Endodermal cell (in vitro differentiated cells): ENCODE measurements at regions not wholly inside any gene's neighbourhood (a gene's known extent, or its start where the extent isn't known, plus 50 kb on each side); places are given as distances from the start of the nearest gene placed in this dataset.

Experiments
- DNase-seq: peaks from one replicate; pipeline ENCODE4 v3.0.0-alpha.2; 2017
- H3K27ac ChIP-seq: 2 replicates; pipeline ENCODE4 v1.5.1; 2013; ENCODE audit warnings: mild to moderate bottlenecking, low read depth, low read length, moderate library complexity
- H3K27me3 ChIP-seq: 2 replicates; pipeline ENCODE4 v1.6.1; 2013; ENCODE audit warnings: mild to moderate bottlenecking, low read length, moderate library complexity; ENCODE audit not compliant: insufficient read depth, control insufficient read depth, poor library complexity, severe bottlenecking
- H3K36me3 ChIP-seq: 2 replicates; pipeline ENCODE4 v1.7.0; 2013; ENCODE audit warnings: mild to moderate bottlenecking, low read length, moderate library complexity; ENCODE audit not compliant: control insufficient read depth, insufficient read depth
- H3K4me1 ChIP-seq: one replicate; pipeline ENCODE4 v1.7.0; 2013; ENCODE audit warnings: low read length; ENCODE audit not compliant: control insufficient read depth, insufficient read depth
- H3K4me3 ChIP-seq: 2 replicates; pipeline ENCODE4 v1.5.1; 2013; ENCODE audit warnings: mild to moderate bottlenecking, low read length, moderate library complexity
- H3K9ac ChIP-seq: 2 replicates; pipeline ENCODE4 v1.6.1; 2013; ENCODE audit warnings: mild to moderate bottlenecking, low read length, moderate library complexity; ENCODE audit not compliant: poor library complexity, severe bottlenecking; ENCODE audit errors: extremely low read depth
- H3K9me3 ChIP-seq: 2 replicates; pipeline ENCODE4 v1.6.1; 2013; ENCODE audit warnings: mild to moderate bottlenecking, low read length, moderate library complexity; ENCODE audit not compliant: control insufficient read depth
- H3K27ac Mint-ChIP-seq: 2 replicates; pipeline ENCODE4 v1.8.0; 2020; ENCODE audit warnings: mixed read lengths
- H3K27me3 Mint-ChIP-seq: 2 replicates; pipeline ENCODE4 v1.8.0; 2021; ENCODE audit warnings: mild to moderate bottlenecking, mixed read lengths; ENCODE audit not compliant: insufficient read depth
- H3K36me3 Mint-ChIP-seq: 2 replicates; pipeline ENCODE4 v1.8.0; 2020; ENCODE audit warnings: low read depth, mixed read lengths
- H3K4me1 Mint-ChIP-seq: 2 replicates; pipeline ENCODE4 v1.8.0; 2020; ENCODE audit warnings: mixed read lengths
- H3K4me3 Mint-ChIP-seq: 2 replicates; pipeline ENCODE4 v1.8.0; 2020; ENCODE audit warnings: mild to moderate bottlenecking, moderate library complexity, mixed read lengths
- H3K9me3 Mint-ChIP-seq: 2 replicates; pipeline ENCODE4 v1.8.0; 2020; ENCODE audit warnings: mild to moderate bottlenecking, mixed read lengths
- CTCF ChIP-seq: fragments of 200-600 bp; sonication (generic); conservative IDR thresholded peaks from 2 replicates; pipeline ENCODE4 v1.5.0; 2021; ENCODE audit warnings: antibody characterized with exemption, mild to moderate bottlenecking
- WGBS, 2 experiments: methylation state at CpG; one replicate each; pipeline versions ENCODE4 v1.1.5 to v1.1.7; 2013; ENCODE audit warnings: missing lambda C conversion rate in 2 of 2, mixed read lengths in 1 of 2; ENCODE audit not compliant: insufficient coverage in 1 of 2, insufficient read length in 1 of 2; 5-methylcytosine and 5-hydroxymethylcytosine counted together

- Mint-ChIP-seq H3K4me3 (no peak overlapping the region), H3K36me3 (no peaks in the 10 kb centered on the region), H3K9me3 (peaks cover 2% of the 10 kb centered on the region), H3K27ac (no peak overlapping the region), H3K27me3 (peaks cover 53% of the 10 kb centered on the region), H3K4me1 (peaks cover under 1% of the 10 kb centered on the region)
- TF ChIP-seq CTCF = no peak
- WGBS, 2 experiments = 90 to 93% methylated on average over 1 of the region's 1 CpG
- H3K4me1 ChIP-seq = no peaks in the 10 kb centered on the region
- H3K9ac ChIP-seq = no peak overlapping the region
- H3K4me3 ChIP-seq = no peak overlapping the region
- no peak overlapping the region for H3K27ac ChIP-seq
- no peak for DNase-seq
- no peaks in the 10 kb centered on the region for H3K36me3 ChIP-seq
- peaks cover 32% of the 10 kb centered on the region for H3K27me3 ChIP-seq
- H3K9me3 ChIP-seq = no peaks in the 10 kb centered on the region
These were observed 273.6 kb downstream of the GRIN2B start for GRCh38 chr12:13707829-13708228.

- H3K27ac ChIP-seq = no peak overlapping the region
- DNase-seq = no peak
- no peaks in the 10 kb centered on the region for H3K9me3 ChIP-seq
- Mint-ChIP-seq H3K27ac (no peak overlapping the region), H3K4me3 (no peak overlapping the region), H3K9me3 (no peaks in the 10 kb centered on the region), H3K36me3 (no peaks in the 10 kb centered on the region), H3K27me3 (peaks cover 69% of the 10 kb centered on the region), H3K4me1 (peaks cover 22% of the 10 kb centered on the region)
- H3K9ac ChIP-seq = no peak overlapping the region
- 66 to 100% methylated on average over 2 to 5 of the region's 5 CpGs for WGBS, 2 experiments
- H3K4me3 ChIP-seq = no peak overlapping the region
- TF ChIP-seq CTCF = no peak
- no peaks in the 10 kb centered on the region for H3K36me3 ChIP-seq
- peaks cover 32% of the 10 kb centered on the region for H3K27me3 ChIP-seq
- no peaks in the 10 kb centered on the region for H3K4me1 ChIP-seq
These were observed 279.0 kb downstream of the GRIN2B start for GRCh38 chr12:13702381-13702780.

- Mint-ChIP-seq H3K27ac (no peak overlapping the region), H3K9me3 (no peaks in the 10 kb centered on the region), H3K4me3 (no peak overlapping the region), H3K27me3 (peaks cover 69% of the 10 kb centered on the region), H3K4me1 (peaks cover 22% of the 10 kb centered on the region), H3K36me3 (no peaks in the 10 kb centered on the region)
- H3K27me3 ChIP-seq = peaks cover 31% of the 10 kb centered on the region
- H3K9me3 ChIP-seq = no peaks in the 10 kb centered on the region
- no peaks in the 10 kb centered on the region for H3K36me3 ChIP-seq
- H3K9ac ChIP-seq = no peak overlapping the region
- no peak overlapping the region for H3K4me3 ChIP-seq
- DNase-seq = no peak
- no peak overlapping the region for H3K27ac ChIP-seq
- TF ChIP-seq CTCF = no peak
- no peaks in the 10 kb centered on the region for H3K4me1 ChIP-seq
These were observed 279.9 kb downstream of the GRIN2B start for GRCh38 chr12:13701502-13701901.
